Natural killer cell (primary cell): ENCODE measurements at regions not wholly inside any gene's neighbourhood (a gene's known extent, or its start where the extent isn't known, plus 50 kb on each side); places are given as distances from the start of the nearest gene placed in this dataset.

Source experiments
- ATAC-seq, 3 donors: fragments of 150-1000 bp in 2 of 3; fragments of 200-7000 bp in 1 of 3; cut with Tn5 transposase; 1 replicate in 1 of 3; 2 replicates in 2 of 3; pipeline ENCODE4 v1.10.0; 2021; ENCODE audit warnings: mild to moderate bottlenecking in 2 of 3, moderate library complexity in 2 of 3
- DNase-seq, 2 donors: peaks; one replicate each; pipeline versions ENCODE4 v3.0.0 to v3.0.0-alpha.2; 2013 to 2021; ENCODE audit warnings: mixed read lengths in 1 of 2
- H3K27ac ChIP-seq: one replicate; pipeline ENCODE4 v1.5.1; 2013; ENCODE audit warnings: mild to moderate bottlenecking, low read length
- H3K27me3 ChIP-seq: one replicate; pipeline ENCODE4 v1.6.1; 2013; ENCODE audit warnings: low read length; ENCODE audit not compliant: control insufficient read depth, insufficient read depth
- H3K36me3 ChIP-seq: one replicate; pipeline ENCODE4 v1.6.1; 2013; ENCODE audit warnings: low read length; ENCODE audit not compliant: control insufficient read depth, insufficient read depth
- H3K4me1 ChIP-seq: one replicate; pipeline ENCODE4 v1.6.1; 2013; ENCODE audit warnings: low read length; ENCODE audit not compliant: control insufficient read depth, insufficient read depth
- H3K4me3 ChIP-seq: one replicate; pipeline ENCODE4 v1.5.1; 2013; ENCODE audit warnings: low read length
- H3K9me3 ChIP-seq: one replicate; pipeline ENCODE4 v1.6.1; 2013; ENCODE audit warnings: low read length; ENCODE audit not compliant: control insufficient read depth, insufficient read depth
- H3K27ac Mint-ChIP-seq, 2 donors: one replicate each; pipeline ENCODE4 v1.8.0; 2022; ENCODE audit warnings: mild to moderate bottlenecking in 2 of 2, mixed read lengths in 2 of 2, moderate library complexity in 1 of 2
- H3K27me3 Mint-ChIP-seq, 2 donors: one replicate each; pipeline ENCODE4 v1.8.0; 2022; ENCODE audit warnings: low read depth in 2 of 2, mixed read lengths in 2 of 2
- H3K36me3 Mint-ChIP-seq: one replicate; pipeline ENCODE4 v1.8.0; 2022; ENCODE audit warnings: mixed read lengths
- H3K4me1 Mint-ChIP-seq, 2 donors: one replicate each; pipeline ENCODE4 v1.8.0; 2022; ENCODE audit warnings: mixed read lengths in 2 of 2
- H3K4me3 Mint-ChIP-seq: one replicate; pipeline ENCODE4 v1.8.0; 2022; ENCODE audit warnings: mild to moderate bottlenecking, moderate library complexity, mixed read lengths
- H3K9me3 Mint-ChIP-seq, 2 donors: one replicate each; pipeline ENCODE4 v1.8.0; 2022; ENCODE audit warnings: mixed read lengths in 2 of 2
- CTCF ChIP-seq: fragments of 200-600 bp; IDR thresholded peaks from one replicate; pipeline ENCODE4 v1.8.0; 2022; ENCODE audit warnings: antibody characterized with exemption
- WGBS: methylation state at CpG from one replicate; pipeline ENCODE4 v1.1.7; 2013; ENCODE audit warnings: missing lambda C conversion rate; ENCODE audit not compliant: insufficient coverage; 5-methylcytosine and 5-hydroxymethylcytosine counted together
- intact Hi-C: fragments of 100-400 bp; cut with micrococcal nuclease; formaldehyde crosslinking; loops from one replicate; pipeline ENCODE4 v1.14.2; 2022

- 83% methylated on average over 5 of the region's 5 CpGs for WGBS
- no peaks in the 10 kb centered on the region for H3K36me3 Mint-ChIP-seq
- H3K27me3 ChIP-seq: no peaks in the 10 kb centered on the region
- no peak overlapping the region for H3K27ac Mint-ChIP-seq
- no peak overlapping the region for H3K27ac ChIP-seq
- no peak overlapping the region for H3K4me3 Mint-ChIP-seq
- peaks cover 6 to 12% of the 10 kb centered on the region in 2 donors for H3K27me3 Mint-ChIP-seq
- ATAC-seq (no peak), DNase-seq (no peak)
- no peak overlapping the region for H3K4me3 ChIP-seq
- H3K4me1 ChIP-seq: no peaks in the 10 kb centered on the region
- H3K9me3 ChIP-seq: no peaks in the 10 kb centered on the region
- no peak for TF ChIP-seq CTCF
- intact Hi-C loops: no loop called here
- H3K4me1 Mint-ChIP-seq: no peaks in the 10 kb centered on the region
- no peaks in the 10 kb centered on the region for H3K36me3 ChIP-seq
- no peaks in the 10 kb centered on the region for H3K9me3 Mint-ChIP-seq
These were observed 61.8 kb upstream of the PDX1 start for GRCh38 chr13:27858046-27858445.

- WGBS: 35% methylated on average over 4 of the region's 5 CpGs
- no peak overlapping the region for H3K27ac ChIP-seq
- Mint-ChIP-seq H3K27me3 (peaks cover 2 to 5% of the 10 kb centered on the region in 2 donors), H3K36me3 (no peaks in the 10 kb centered on the region), H3K4me3 (no peak overlapping the region), H3K4me1 (no peaks in the 10 kb centered on the region), H3K27ac (no peak overlapping the region), H3K9me3 (no peaks in the 10 kb centered on the region)
- DNase-seq (no peak), ATAC-seq (no peak)
- H3K4me1 ChIP-seq: no peaks in the 10 kb centered on the region
- intact Hi-C loops: no loop called here
- TF ChIP-seq CTCF: no peak
- H3K27me3 ChIP-seq: peaks cover 3% of the 10 kb centered on the region
- H3K4me3 ChIP-seq: no peak overlapping the region
- H3K36me3 ChIP-seq: no peaks in the 10 kb centered on the region
- H3K9me3 ChIP-seq: no peaks in the 10 kb centered on the region
These were observed 59.1 kb upstream of the PDX1 start for GRCh38 chr13:27860743-27861142.

DNA sequence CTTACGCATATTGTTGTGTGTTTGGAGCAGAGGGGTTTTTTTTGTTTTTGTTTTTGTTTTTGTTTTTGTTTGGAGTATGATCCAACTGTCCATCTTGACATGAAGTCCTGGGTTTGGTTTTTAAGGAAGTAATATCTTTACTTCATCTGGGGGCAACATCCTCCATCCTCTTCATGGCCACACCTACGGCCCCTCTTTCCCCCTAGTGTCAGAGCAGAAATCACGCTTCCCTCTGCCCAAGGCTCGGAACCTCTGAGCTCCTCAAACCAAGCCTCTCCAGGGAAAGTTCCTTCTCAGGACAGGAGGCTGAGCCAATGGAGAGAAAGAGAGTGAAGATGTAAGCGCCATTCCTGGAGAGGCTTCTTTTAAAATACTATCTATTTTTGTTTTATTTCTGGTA is 58.6 kb upstream of the PDX1 start:
- TF ChIP-seq CTCF: no peak
- H3K27me3 ChIP-seq: peaks cover 3% of the 10 kb centered on the region
- WGBS: 30% methylated on average over 2 of the region's 5 CpGs
- no peak overlapping the region for H3K4me3 ChIP-seq
- peaks cover 0 to 5% of the 10 kb centered on the region in 2 donors for H3K27me3 Mint-ChIP-seq
- no peak overlapping the region for H3K27ac ChIP-seq
- ATAC-seq: no peak
- H3K4me1 ChIP-seq: no peaks in the 10 kb centered on the region
- H3K9me3 Mint-ChIP-seq: no peaks in the 10 kb centered on the region
- DNase-seq: no peak
- H3K4me3 Mint-ChIP-seq: no peak overlapping the region
- no peak overlapping the region for H3K27ac Mint-ChIP-seq
- H3K36me3 ChIP-seq: no peaks in the 10 kb centered on the region
- H3K36me3 Mint-ChIP-seq: no peaks in the 10 kb centered on the region
- no peaks in the 10 kb centered on the region for H3K4me1 Mint-ChIP-seq
- H3K9me3 ChIP-seq: no peaks in the 10 kb centered on the region
- intact Hi-C loops: no loop called here

- peaks cover 13 to 23% of the 10 kb centered on the region in 2 donors for H3K27me3 Mint-ChIP-seq
- no peak for ATAC-seq
- H3K4me3 Mint-ChIP-seq: no peak overlapping the region
- Histone ChIP-seq H3K36me3 (no peaks in the 10 kb centered on the region), H3K27ac (no peak overlapping the region), H3K9me3 (no peaks in the 10 kb centered on the region), H3K4me1 (no peaks in the 10 kb centered on the region), H3K27me3 (peaks cover 3% of the 10 kb centered on the region), H3K4me3 (no peak overlapping the region)
- H3K27ac Mint-ChIP-seq: no peak overlapping the region
- no peaks in the 10 kb centered on the region for H3K36me3 Mint-ChIP-seq
- no peaks in the 10 kb centered on the region for H3K9me3 Mint-ChIP-seq
- peak; percentile 32 for TF ChIP-seq CTCF
- intact Hi-C loops: no loop called here
- DNase-seq: peak in 1 of 2 donors; percentile 4
- WGBS: 41% methylated on average over 7 of the region's 9 CpGs
- H3K4me1 Mint-ChIP-seq: no peaks in the 10 kb centered on the region
These were observed 51.0 kb upstream of the PDX1 start for GRCh38 chr13:27868641-27869435.
